Mesodermal cell (in vitro differentiated cells): ENCODE measurements at regions not wholly inside any gene's neighbourhood (a gene's known extent, or its start where the extent isn't known, plus 50 kb on each side); places are given as distances from the start of the nearest gene placed in this dataset.

Experiments used
- H3K27ac ChIP-seq: 2 replicates; pipeline ENCODE4 v1.7.0; 2013; ENCODE audit warnings: mild to moderate bottlenecking, low read depth, low read length, moderate library complexity; ENCODE audit not compliant: severe bottlenecking
- H3K36me3 ChIP-seq: 2 replicates; pipeline ENCODE4 v1.7.1; 2013; ENCODE audit warnings: mild to moderate bottlenecking, low read length, moderate library complexity; ENCODE audit not compliant: control insufficient read depth, insufficient read depth
- H3K4me1 ChIP-seq: one replicate; pipeline ENCODE4 v1.7.1; 2013; ENCODE audit warnings: mild to moderate bottlenecking, low read length; ENCODE audit not compliant: insufficient read depth, control insufficient read depth, poor library complexity, severe bottlenecking
- H3K4me3 ChIP-seq: 2 replicates; pipeline ENCODE4 v1.7.0; 2013; ENCODE audit warnings: low read length, control low read depth, mild to moderate bottlenecking; ENCODE audit not compliant: insufficient read depth, poor library complexity, severe bottlenecking; ENCODE audit errors: extremely low read depth
- H3K9me3 ChIP-seq: 2 replicates; pipeline ENCODE4 v1.7.1; 2013; ENCODE audit warnings: mild to moderate bottlenecking, low read length, moderate library complexity; ENCODE audit not compliant: control insufficient read depth
- WGBS, 2 experiments: methylation state at CpG; one replicate each; pipeline ENCODE4 v1.1.5; 2013; ENCODE audit warnings: missing lambda C conversion rate in 2 of 2; ENCODE audit not compliant: insufficient coverage in 2 of 2; 5-methylcytosine and 5-hydroxymethylcytosine counted together

GRCh38 chrX:4944767-4945166 is 1231.3 kb upstream of the PRKX start:
- H3K4me1 ChIP-seq: no peaks in the 10 kb centered on the region
- no CpG with 5 or more reads among the region's 2 CpGs for WGBS, 2 experiments
- no peaks in the 10 kb centered on the region for H3K9me3 ChIP-seq
- H3K4me3 ChIP-seq: no peak overlapping the region
- no peaks in the 10 kb centered on the region for H3K36me3 ChIP-seq
- H3K27ac ChIP-seq: no peak overlapping the region

- no CpG with 5 or more reads among the region's 2 CpGs for WGBS, 2 experiments
Measured at GRCh38 chrX:4936315-4936714, 1222.9 kb upstream of the PRKX start.

GRCh38 chrX:4935846-4936245 is 1222.4 kb upstream of the PRKX start:
- Histone ChIP-seq H3K9me3 (no peaks in the 10 kb centered on the region), H3K27ac (no peak overlapping the region), H3K4me3 (no peak overlapping the region), H3K4me1 (no peaks in the 10 kb centered on the region), H3K36me3 (no peaks in the 10 kb centered on the region)
- 88% methylated on average over 1 of the region's 2 CpGs; no CpG with 5 or more reads in 1 of the 2 experiments for WGBS, 2 experiments

More at GRCh38 chrX:4936315-4936714, 1222.9 kb upstream of the PRKX start:
- Histone ChIP-seq H3K36me3 (no peaks in the 10 kb centered on the region), H3K27ac (no peak overlapping the region), H3K4me1 (no peaks in the 10 kb centered on the region), H3K4me3 (no peak overlapping the region), H3K9me3 (no peaks in the 10 kb centered on the region)

GRCh38 chrX:4935401-4935800 is 1222.0 kb upstream of the PRKX start:
- Histone ChIP-seq H3K36me3 (no peaks in the 10 kb centered on the region), H3K4me3 (no peak overlapping the region), H3K27ac (no peak overlapping the region), H3K9me3 (no peaks in the 10 kb centered on the region), H3K4me1 (no peaks in the 10 kb centered on the region)
- WGBS, 2 experiments: no CpG with 5 or more reads among the region's 2 CpGs

- H3K9me3 ChIP-seq: no peaks in the 10 kb centered on the region
- no peak overlapping the region for H3K4me3 ChIP-seq
- H3K4me1 ChIP-seq: no peaks in the 10 kb centered on the region
- no peak overlapping the region for H3K27ac ChIP-seq
- 100% methylated on average over 1 of the region's 5 CpGs; no CpG with 5 or more reads in 1 of the 2 experiments for WGBS, 2 experiments
- no peaks in the 10 kb centered on the region for H3K36me3 ChIP-seq
Measured at GRCh38 chrX:4932790-4933189, 1219.3 kb upstream of the PRKX start.

GRCh38 chrX:4930426-4930825 is 1217.0 kb upstream of the PRKX start:
- Histone ChIP-seq H3K9me3 (no peaks in the 10 kb centered on the region), H3K4me3 (no peak overlapping the region), H3K27ac (no peak overlapping the region), H3K36me3 (no peaks in the 10 kb centered on the region), H3K4me1 (no peaks in the 10 kb centered on the region)
- 60 to 98% methylated on average over 3 to 6 of the region's 6 CpGs for WGBS, 2 experiments

GRCh38 chrX:4925911-4926310 is 1212.5 kb upstream of the PRKX start:
- Histone ChIP-seq H3K4me1 (no peaks in the 10 kb centered on the region), H3K4me3 (no peak overlapping the region), H3K9me3 (no peaks in the 10 kb centered on the region), H3K36me3 (no peaks in the 10 kb centered on the region), H3K27ac (no peak overlapping the region)
- no CpG with 5 or more reads among the region's 5 CpGs for whole genome bisulfite sequencing, 2 experiments

GRCh38 chrX:4909348-4909747 is 1195.9 kb upstream of the PRKX start:
- no peaks in the 10 kb centered on the region for H3K4me1 ChIP-seq
- H3K9me3 ChIP-seq: no peaks in the 10 kb centered on the region
- 60 to 83% methylated on average over 1 of the region's 5 CpGs for WGBS, 2 experiments
- no peaks in the 10 kb centered on the region for H3K36me3 ChIP-seq
- no peak overlapping the region for H3K4me3 ChIP-seq
- H3K27ac ChIP-seq: no peak overlapping the region

GRCh38 chrX:4905576-4905975 is 1192.1 kb upstream of the PRKX start:
- WGBS, 2 experiments: 80 to 89% methylated on average over 1 to 5 of the region's 6 CpGs
- Histone ChIP-seq H3K4me3 (no peak overlapping the region), H3K27ac (no peak overlapping the region), H3K9me3 (no peaks in the 10 kb centered on the region), H3K4me1 (no peaks in the 10 kb centered on the region), H3K36me3 (no peaks in the 10 kb centered on the region)

GRCh38 chrX:4881277-4881676 is 1167.8 kb upstream of the PRKX start:
- Histone ChIP-seq H3K4me1 (no peaks in the 10 kb centered on the region), H3K36me3 (no peaks in the 10 kb centered on the region)
- no CpG with 5 or more reads among the region's 2 CpGs for WGBS, 2 experiments

GRCh38 chrX:4878640-4879039 is 1165.2 kb upstream of the PRKX start:
- no CpG with 5 or more reads among the region's 3 CpGs for WGBS, 2 experiments
- Histone ChIP-seq H3K36me3 (no peaks in the 10 kb centered on the region), H3K27ac (no peak overlapping the region), H3K9me3 (no peaks in the 10 kb centered on the region), H3K4me3 (no peak overlapping the region), H3K4me1 (no peaks in the 10 kb centered on the region)

More at GRCh38 chrX:4881277-4881676, 1167.8 kb upstream of the PRKX start:
- no peaks in the 10 kb centered on the region for H3K9me3 ChIP-seq
- no peak overlapping the region for H3K27ac ChIP-seq
- no peak overlapping the region for H3K4me3 ChIP-seq
